ENCODE measurements at regions not wholly inside any gene's neighbourhood (a gene's known extent, or its start where the extent isn't known, plus 50 kb on each side); places are given as distances from the start of the nearest gene placed in this dataset.
A peak's percentile ranks its signal among the peaks of the same experiment; 100 is the strongest.

- no peak for DNase-seq (ENCODE audit: low spot score)
These were observed 58.2 kb downstream of the MEX3B start for GRCh38 chr15:81987628-81988027.

- no peak for DNase-seq (ENCODE audit: low spot score)
These were observed 62.3 kb downstream of the MEX3B start for GRCh38 chr15:81983497-81983896.

- no peak for DNase-seq (ENCODE audit: low spot score)
These were observed 63.0 kb downstream of the MEX3B start for GRCh38 chr15:81982808-81983207.

GRCh38 chr15:81981908-81982307, 63.9 kb downstream of the MEX3B start:
- DNase-seq (ENCODE audit: low spot score), result no peak

- DNase-seq (ENCODE audit: low spot score), result no peak
These were observed 68.4 kb downstream of the MEX3B start for GRCh38 chr15:81977464-81977863.

GRCh38 chr15:81968691-81969090, 77.1 kb downstream of the MEX3B start:
- no peak for DNase-seq (ENCODE audit: low spot score)

GRCh38 chr15:81966631-81967030, 79.2 kb downstream of the MEX3B start:
- no peak for DNase-seq (ENCODE audit: low spot score)

GRCh38 chr15:81962482-81962881, 83.3 kb downstream of the MEX3B start:
- no peak for DNase-seq (ENCODE audit: low spot score)

- DNase-seq (ENCODE audit: low spot score), result no peak
These were observed 86.6 kb downstream of the MEX3B start for GRCh38 chr15:81959196-81959595.

GRCh38 chr15:81957698-81958097, 88.1 kb downstream of the MEX3B start:
- no peak for DNase-seq (ENCODE audit: low spot score)

GRCh38 chr15:81955382-81956062, 90.3 kb downstream of the MEX3B start:
- DNase-seq (ENCODE audit: low spot score), result no peak

GRCh38 chr15:81954158-81954783, 91.5 kb downstream of the MEX3B start:
- no peak for DNase-seq (ENCODE audit: low spot score)

GRCh38 chr15:81950841-81951414, 94.9 kb downstream of the MEX3B start:
- DNase-seq (ENCODE audit: low spot score), result peak; percentile 43

GRCh38 chr15:81948751-81949150, 97.1 kb downstream of the MEX3B start:
- DNase-seq (ENCODE audit: low spot score), result no peak

GRCh38 chr15:81948222-81948621, 97.6 kb downstream of the MEX3B start:
- DNase-seq (ENCODE audit: low spot score), result no peak

- DNase-seq (ENCODE audit: low spot score), result peak; percentile 64
These were observed 98.3 kb downstream of the MEX3B start for GRCh38 chr15:81947548-81947947.

- DNase-seq (ENCODE audit: low spot score), result no peak
These were observed 100.7 kb downstream of the MEX3B start for GRCh38 chr15:81945014-81945615.

GRCh38 chr15:81942655-81943195, 103.1 kb downstream of the MEX3B start:
- no peak for DNase-seq (ENCODE audit: low spot score)

GRCh38 chr15:81942157-81942556, 103.7 kb downstream of the MEX3B start:
- DNase-seq (ENCODE audit: low spot score), result no peak

- no peak for DNase-seq (ENCODE audit: low spot score)
These were observed 104.3 kb downstream of the MEX3B start for GRCh38 chr15:81941479-81941878.

GRCh38 chr15:81940467-81941451, 105.1 kb downstream of the MEX3B start:
- DNase-seq (ENCODE audit: low spot score), result peak; percentile 25
